LNCaP clone FGC (cell line): ENCODE measurements at regions not wholly inside any gene's neighbourhood (a gene's known extent, or its start where the extent isn't known, plus 50 kb on each side); places are given as distances from the start of the nearest gene placed in this dataset.
"Not testable (repeated sequence)": the region's sequence is repeated elsewhere in the genome, so short reads cannot be mapped to it uniquely, and the experiment has no call there.

Experiments
- DNase-seq: peaks from one replicate; pipeline ENCODE4 v3.0.0-alpha.2; 2011; ENCODE audit warnings: low read depth
- H3K4me3 ChIP-seq: 2 replicates; pipeline ENCODE4 v1.5.1; 2011; ENCODE audit warnings: mild to moderate bottlenecking, low read depth, low read length, control low read depth
- TF ChIP-seq, protein P1 (sequence below): IDR thresholded peaks from 2 replicates; pipeline ENCODE4 v1.5.1; 2012; ENCODE audit warnings: mild to moderate bottlenecking; ENCODE audit not compliant: control insufficient read depth, insufficient read depth; ENCODE audit errors: extremely low read depth

GRCh38 chr2:208892203-208892602, 485.6 kb downstream of the PTH2R start:
- DNase-seq: no peak
- TF ChIP-seq, protein P1, sequence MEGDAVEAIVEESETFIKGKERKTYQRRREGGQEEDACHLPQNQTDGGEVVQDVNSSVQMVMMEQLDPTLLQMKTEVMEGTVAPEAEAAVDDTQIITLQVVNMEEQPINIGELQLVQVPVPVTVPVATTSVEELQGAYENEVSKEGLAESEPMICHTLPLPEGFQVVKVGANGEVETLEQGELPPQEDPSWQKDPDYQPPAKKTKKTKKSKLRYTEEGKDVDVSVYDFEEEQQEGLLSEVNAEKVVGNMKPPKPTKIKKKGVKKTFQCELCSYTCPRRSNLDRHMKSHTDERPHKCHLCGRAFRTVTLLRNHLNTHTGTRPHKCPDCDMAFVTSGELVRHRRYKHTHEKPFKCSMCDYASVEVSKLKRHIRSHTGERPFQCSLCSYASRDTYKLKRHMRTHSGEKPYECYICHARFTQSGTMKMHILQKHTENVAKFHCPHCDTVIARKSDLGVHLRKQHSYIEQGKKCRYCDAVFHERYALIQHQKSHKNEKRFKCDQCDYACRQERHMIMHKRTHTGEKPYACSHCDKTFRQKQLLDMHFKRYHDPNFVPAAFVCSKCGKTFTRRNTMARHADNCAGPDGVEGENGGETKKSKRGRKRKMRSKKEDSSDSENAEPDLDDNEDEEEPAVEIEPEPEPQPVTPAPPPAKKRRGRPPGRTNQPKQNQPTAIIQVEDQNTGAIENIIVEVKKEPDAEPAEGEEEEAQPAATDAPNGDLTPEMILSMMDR: no peak
- no peak overlapping the region for H3K4me3 ChIP-seq

DNA sequence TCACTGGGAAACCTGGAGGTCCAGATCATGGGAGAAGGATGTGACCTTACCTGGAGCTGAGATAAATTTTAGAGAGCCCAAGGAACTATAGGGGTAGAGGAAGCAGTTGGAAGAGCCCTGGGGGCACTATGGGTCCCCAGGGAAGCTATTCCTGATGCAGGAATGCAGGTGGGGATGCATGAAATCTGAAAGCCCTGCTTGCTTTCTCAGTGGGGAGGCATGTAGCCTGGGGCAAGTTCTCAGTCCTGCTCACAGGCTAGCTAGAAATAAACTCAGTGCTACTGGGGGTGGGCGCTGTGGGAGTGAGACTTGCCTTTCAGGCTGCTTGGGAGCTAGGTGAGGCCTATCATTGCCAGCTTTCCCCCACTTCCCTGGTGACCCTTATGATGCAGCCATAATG, 499.7 kb downstream of the PTH2R start:
- DNase-seq: no peak
- TF ChIP-seq, protein P1: no peak
- H3K4me3 ChIP-seq: no peak overlapping the region

DNA sequence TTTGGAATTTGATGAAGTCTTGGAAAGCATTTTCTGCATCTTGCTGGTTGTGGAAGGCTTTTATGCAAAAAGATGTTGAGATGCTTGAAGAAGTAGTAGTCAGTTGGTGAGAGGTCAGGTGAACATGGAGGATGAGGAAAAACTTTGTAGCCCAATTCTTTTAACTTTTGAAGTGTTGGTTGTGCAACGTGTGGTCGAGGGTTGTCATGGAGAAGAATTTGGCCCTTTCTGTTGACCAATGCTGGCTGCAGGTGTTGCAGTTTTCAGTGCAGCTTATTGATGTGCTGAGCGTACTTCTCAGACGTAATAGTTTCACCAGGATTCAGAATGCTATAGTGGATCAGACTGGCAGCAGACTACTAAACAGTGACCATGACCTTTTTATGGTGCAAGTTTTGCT, 508.4 kb upstream of the MAP2 start:
- TF ChIP-seq, protein P1: no peak
- DNase-seq: no peak

DNA sequence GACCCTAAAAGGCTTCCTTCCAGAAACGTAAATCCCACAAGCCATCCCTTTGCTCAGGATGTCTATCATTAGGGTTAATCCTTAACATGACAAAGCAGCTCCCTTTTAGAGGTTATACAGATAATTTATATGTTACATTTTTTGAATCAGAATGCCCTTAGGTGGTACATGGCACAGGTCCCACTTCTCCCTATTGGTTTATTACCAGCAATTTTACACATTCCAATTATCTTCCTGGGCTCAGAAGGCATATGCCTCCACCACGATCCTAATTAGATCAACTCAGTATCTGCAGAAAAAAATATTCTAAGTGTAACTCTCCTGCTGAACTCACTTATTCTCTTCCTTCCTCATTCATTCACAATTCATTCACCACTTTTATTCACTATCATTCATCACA, 507.0 kb upstream of the MAP2 start:
- H3K4me3 ChIP-seq: no peak overlapping the region
- DNase-seq: no peak
- TF ChIP-seq, protein P1: no peak

More for the DNA sequence above, 508.4 kb upstream of the MAP2 start:
- H3K4me3 ChIP-seq: no peak overlapping the region

- DNase-seq, H3K4me3 ChIP-seq: not testable (repeated sequence)
Observed at GRCh38 chr2:208921358-208921757, 502.5 kb upstream of the MAP2 start.

GRCh38 chr2:208927867-208928266, 496.0 kb upstream of the MAP2 start:
- TF ChIP-seq, protein P1: no peak
- no peak overlapping the region for H3K4me3 ChIP-seq
- no peak for DNase-seq

DNA sequence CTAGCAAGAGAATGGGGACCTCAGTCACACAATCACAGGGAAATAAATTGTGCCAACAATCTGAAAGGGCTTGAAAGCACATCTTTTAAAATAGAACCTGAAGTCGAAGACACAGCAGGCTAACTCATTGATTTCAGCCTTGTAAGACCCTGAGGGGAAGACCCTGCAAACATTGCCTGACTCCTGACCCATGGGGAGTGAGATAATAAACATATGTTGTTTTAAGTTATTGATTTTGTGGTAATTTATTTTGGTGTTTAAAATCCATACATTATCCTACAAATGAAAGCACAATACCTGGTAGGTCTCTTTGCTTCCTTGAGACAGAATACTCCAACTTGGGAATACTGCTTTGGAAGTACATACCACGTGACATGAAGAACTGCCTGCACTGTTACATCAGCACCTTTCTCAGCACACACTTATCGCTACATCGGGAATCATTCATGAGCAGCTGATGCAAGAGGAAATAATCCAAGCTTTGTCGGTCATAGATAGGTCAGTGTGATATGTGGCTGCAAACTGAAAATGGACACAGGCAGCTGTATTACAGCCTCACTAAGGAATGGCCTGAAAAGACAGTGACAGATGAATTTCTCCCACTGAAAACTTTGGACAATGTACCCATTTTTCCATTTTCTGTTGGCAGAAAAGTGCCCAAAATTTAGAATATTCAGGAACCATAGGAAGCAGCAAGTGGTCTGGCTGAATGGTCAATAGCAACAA, 494.5 kb upstream of the MAP2 start:
- peak; percentile 90 for DNase-seq
- TF ChIP-seq, protein P1: no peak
- no peak overlapping the region for H3K4me3 ChIP-seq
